ENCODE measurements at regions not wholly inside any gene's neighbourhood (a gene's known extent, or its start where the extent isn't known, plus 50 kb on each side); places are given as distances from the start of the nearest gene placed in this dataset.
"Not testable (repeated sequence)": the region's sequence is repeated elsewhere in the genome, so short reads cannot be mapped to it uniquely, and the experiment has no call there.

GRCh38 chr15:94847325-94847724 lies 616.0 kb downstream of the MCTP2 start:
- DNase-seq = no peak

GRCh38 chr15:94848054-94848453 lies 616.7 kb downstream of the MCTP2 start:
- no peak for DNase-seq

GRCh38 chr15:94855018-94855408 lies 623.7 kb downstream of the MCTP2 start:
- no peak for DNase-seq

GRCh38 chr15:94855409-94856266 lies 624.3 kb downstream of the MCTP2 start:
- DNase-seq = no peak

- no peak for DNase-seq
Measured at GRCh38 chr15:94856267-94856854, 625.0 kb downstream of the MCTP2 start.

GRCh38 chr15:94857466-94857865 lies 626.1 kb downstream of the MCTP2 start:
- no peak for DNase-seq

- DNase-seq = no peak
Measured at GRCh38 chr15:94858011-94858410, 626.6 kb downstream of the MCTP2 start.

- no peak for DNase-seq
Measured at GRCh38 chr15:94858449-94858848, 627.1 kb downstream of the MCTP2 start.

GRCh38 chr15:94858920-94859319 lies 627.6 kb downstream of the MCTP2 start:
- no peak for DNase-seq

- DNase-seq = no peak
Measured at GRCh38 chr15:94864600-94864999, 633.2 kb downstream of the MCTP2 start.

- DNase-seq = not testable (repeated sequence)
Measured at GRCh38 chr15:94868265-94868664, 636.9 kb downstream of the MCTP2 start.

- no peak for DNase-seq
Measured at GRCh38 chr15:94875550-94875949, 644.2 kb downstream of the MCTP2 start.

GRCh38 chr15:94877833-94878232 lies 646.5 kb downstream of the MCTP2 start:
- DNase-seq = no peak

- no peak for DNase-seq
Measured at GRCh38 chr15:94882071-94882712, 650.8 kb downstream of the MCTP2 start.

- DNase-seq = no peak
Measured at GRCh38 chr15:94887391-94887790, 656.0 kb downstream of the MCTP2 start.

GRCh38 chr15:94889153-94889552 lies 657.8 kb downstream of the MCTP2 start:
- DNase-seq = no peak

GRCh38 chr15:94893091-94893490 lies 661.7 kb downstream of the MCTP2 start:
- no peak for DNase-seq

- DNase-seq = no peak
Measured at GRCh38 chr15:94894056-94894455, 662.7 kb downstream of the MCTP2 start.

GRCh38 chr15:94909510-94909909 lies 678.1 kb downstream of the MCTP2 start:
- no peak for DNase-seq

GRCh38 chr15:94910166-94910565 lies 678.8 kb downstream of the MCTP2 start:
- DNase-seq = no peak

- no peak for DNase-seq
Measured at GRCh38 chr15:94912760-94913159, 681.4 kb downstream of the MCTP2 start.

GRCh38 chr15:94917068-94917467 lies 685.7 kb downstream of the MCTP2 start:
- DNase-seq = no peak

- DNase-seq = no peak
Measured at GRCh38 chr15:94921936-94922335, 690.6 kb downstream of the MCTP2 start.

- DNase-seq = no peak
Measured at GRCh38 chr15:94924057-94924456, 692.7 kb downstream of the MCTP2 start.

All from inflammatory macrophage treated with lipopolysaccharide for 4 hours (primary cell).